HEK293 (cell line): ENCODE measurements at regions not wholly inside any gene's neighbourhood (a gene's known extent, or its start where the extent isn't known, plus 50 kb on each side); places are given as distances from the start of the nearest gene placed in this dataset.

Source experiments
- TCF7L2 ChIP-seq: IDR thresholded peaks from 2 replicates; pipeline ENCODE4 v1.6.1; 2011; ENCODE audit warnings: low read depth, mild to moderate bottlenecking, inconsistent platforms, low read length, moderate library complexity, borderline replicate concordance
- YY1 ChIP-seq: fragments of 450-650 bp; formaldehyde crosslinking; IDR thresholded peaks from 2 replicates; pipeline ENCODE4 v1.5.1; 2018; ENCODE audit warnings: missing biosample characterization, missing genetic modification characterization
- ZFP3 ChIP-seq: fragments of 450-650 bp; formaldehyde crosslinking; IDR thresholded peaks from 2 replicates; pipeline ENCODE4 v1.5.1; 2016; ENCODE audit warnings: low read depth, missing biosample characterization, missing genetic modification characterization
- ZNF184 ChIP-seq: fragments of 450-650 bp; IDR thresholded peaks from 2 replicates; pipeline ENCODE4 v1.5.1; 2018; ENCODE audit warnings: missing biosample characterization, mild to moderate bottlenecking, missing genetic modification characterization
- ZNF19 ChIP-seq: fragments of 450-650 bp; formaldehyde crosslinking; IDR thresholded peaks from 2 replicates; pipeline ENCODE4; 2016; ENCODE audit warnings: missing biosample characterization, missing genetic modification characterization, low read depth
- ZNF223 ChIP-seq: fragments of 450-650 bp; formaldehyde crosslinking; IDR thresholded peaks from 2 replicates; pipeline ENCODE4 v1.5.1; 2016; ENCODE audit warnings: missing biosample characterization, missing genetic modification characterization
- ZNF621 ChIP-seq: fragments of 450-650 bp; formaldehyde crosslinking; IDR thresholded peaks from 2 replicates; pipeline ENCODE4 v1.5.1; 2017; ENCODE audit warnings: missing biosample characterization, missing genetic modification characterization
- ZNF629 ChIP-seq: fragments of 450-650 bp; formaldehyde crosslinking; IDR thresholded peaks from 2 replicates; pipeline ENCODE4 v1.5.1; 2017; ENCODE audit warnings: missing biosample characterization, missing genetic modification characterization
- ZNF777 ChIP-seq: fragments of 450-650 bp; formaldehyde crosslinking; IDR thresholded peaks from 2 replicates; pipeline ENCODE4 v1.5.1; 2017; ENCODE audit warnings: missing biosample characterization, missing genetic modification characterization, borderline replicate concordance
- TF ChIP-seq, protein P1 (sequence below): fragments of 450-650 bp; formaldehyde crosslinking; IDR thresholded peaks from 2 replicates; pipeline ENCODE4 v1.5.1; 2016; ENCODE audit warnings: missing biosample characterization, missing genetic modification characterization
- TF ChIP-seq, protein P2 (sequence below): fragments of 450-650 bp; formaldehyde crosslinking; IDR thresholded peaks from 2 replicates; pipeline ENCODE4 v1.5.1; 2016; ENCODE audit warnings: missing biosample characterization, missing genetic modification characterization
- TF ChIP-seq, protein P3 (sequence below): fragments of 450-650 bp; formaldehyde crosslinking; IDR thresholded peaks from 2 replicates; pipeline ENCODE4 v1.5.1; 2016; ENCODE audit warnings: missing biosample characterization, missing genetic modification characterization
- TF ChIP-seq, protein P4 (sequence below): fragments of 450-650 bp; formaldehyde crosslinking; IDR thresholded peaks from 2 replicates; pipeline ENCODE4 v1.5.1; 2016; ENCODE audit warnings: missing biosample characterization, missing genetic modification characterization, low read depth
- TF ChIP-seq, protein P5 (sequence below): fragments of 450-650 bp; formaldehyde crosslinking; IDR thresholded peaks from 2 replicates; pipeline ENCODE4 v1.5.1; 2017; ENCODE audit warnings: missing biosample characterization, missing genetic modification characterization

DNA sequence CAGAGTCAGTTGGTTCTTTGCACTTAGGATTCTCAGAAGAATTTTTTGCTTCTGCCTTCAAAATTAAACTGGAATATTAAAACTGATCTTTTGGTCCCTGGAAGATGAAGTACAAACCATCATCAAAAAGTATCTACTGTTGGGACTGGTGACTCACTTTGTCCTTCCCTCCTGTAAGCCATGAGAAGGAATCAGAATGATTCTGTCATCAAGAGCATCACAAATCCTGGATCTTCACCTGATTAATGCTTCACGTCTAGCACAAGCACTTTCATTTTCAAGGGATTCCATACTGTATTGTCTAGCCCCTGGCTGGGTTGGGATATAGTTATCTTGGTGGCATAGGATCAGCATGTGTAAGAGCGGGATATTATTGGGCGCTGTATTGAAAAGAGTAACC, 69.3 kb upstream of the CYP1B1 start:
- TF ChIP-seq, protein P1, sequence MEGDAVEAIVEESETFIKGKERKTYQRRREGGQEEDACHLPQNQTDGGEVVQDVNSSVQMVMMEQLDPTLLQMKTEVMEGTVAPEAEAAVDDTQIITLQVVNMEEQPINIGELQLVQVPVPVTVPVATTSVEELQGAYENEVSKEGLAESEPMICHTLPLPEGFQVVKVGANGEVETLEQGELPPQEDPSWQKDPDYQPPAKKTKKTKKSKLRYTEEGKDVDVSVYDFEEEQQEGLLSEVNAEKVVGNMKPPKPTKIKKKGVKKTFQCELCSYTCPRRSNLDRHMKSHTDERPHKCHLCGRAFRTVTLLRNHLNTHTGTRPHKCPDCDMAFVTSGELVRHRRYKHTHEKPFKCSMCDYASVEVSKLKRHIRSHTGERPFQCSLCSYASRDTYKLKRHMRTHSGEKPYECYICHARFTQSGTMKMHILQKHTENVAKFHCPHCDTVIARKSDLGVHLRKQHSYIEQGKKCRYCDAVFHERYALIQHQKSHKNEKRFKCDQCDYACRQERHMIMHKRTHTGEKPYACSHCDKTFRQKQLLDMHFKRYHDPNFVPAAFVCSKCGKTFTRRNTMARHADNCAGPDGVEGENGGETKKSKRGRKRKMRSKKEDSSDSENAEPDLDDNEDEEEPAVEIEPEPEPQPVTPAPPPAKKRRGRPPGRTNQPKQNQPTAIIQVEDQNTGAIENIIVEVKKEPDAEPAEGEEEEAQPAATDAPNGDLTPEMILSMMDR (tag by site-specific recombination), result no peak
- TF ChIP-seq, protein P2, sequence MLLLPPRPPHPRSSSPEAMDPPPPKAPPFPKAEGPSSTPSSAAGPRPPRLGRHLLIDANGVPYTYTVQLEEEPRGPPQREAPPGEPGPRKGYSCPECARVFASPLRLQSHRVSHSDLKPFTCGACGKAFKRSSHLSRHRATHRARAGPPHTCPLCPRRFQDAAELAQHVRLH (tag by site-specific recombination), result no peak
- TF ChIP-seq, protein P3, sequence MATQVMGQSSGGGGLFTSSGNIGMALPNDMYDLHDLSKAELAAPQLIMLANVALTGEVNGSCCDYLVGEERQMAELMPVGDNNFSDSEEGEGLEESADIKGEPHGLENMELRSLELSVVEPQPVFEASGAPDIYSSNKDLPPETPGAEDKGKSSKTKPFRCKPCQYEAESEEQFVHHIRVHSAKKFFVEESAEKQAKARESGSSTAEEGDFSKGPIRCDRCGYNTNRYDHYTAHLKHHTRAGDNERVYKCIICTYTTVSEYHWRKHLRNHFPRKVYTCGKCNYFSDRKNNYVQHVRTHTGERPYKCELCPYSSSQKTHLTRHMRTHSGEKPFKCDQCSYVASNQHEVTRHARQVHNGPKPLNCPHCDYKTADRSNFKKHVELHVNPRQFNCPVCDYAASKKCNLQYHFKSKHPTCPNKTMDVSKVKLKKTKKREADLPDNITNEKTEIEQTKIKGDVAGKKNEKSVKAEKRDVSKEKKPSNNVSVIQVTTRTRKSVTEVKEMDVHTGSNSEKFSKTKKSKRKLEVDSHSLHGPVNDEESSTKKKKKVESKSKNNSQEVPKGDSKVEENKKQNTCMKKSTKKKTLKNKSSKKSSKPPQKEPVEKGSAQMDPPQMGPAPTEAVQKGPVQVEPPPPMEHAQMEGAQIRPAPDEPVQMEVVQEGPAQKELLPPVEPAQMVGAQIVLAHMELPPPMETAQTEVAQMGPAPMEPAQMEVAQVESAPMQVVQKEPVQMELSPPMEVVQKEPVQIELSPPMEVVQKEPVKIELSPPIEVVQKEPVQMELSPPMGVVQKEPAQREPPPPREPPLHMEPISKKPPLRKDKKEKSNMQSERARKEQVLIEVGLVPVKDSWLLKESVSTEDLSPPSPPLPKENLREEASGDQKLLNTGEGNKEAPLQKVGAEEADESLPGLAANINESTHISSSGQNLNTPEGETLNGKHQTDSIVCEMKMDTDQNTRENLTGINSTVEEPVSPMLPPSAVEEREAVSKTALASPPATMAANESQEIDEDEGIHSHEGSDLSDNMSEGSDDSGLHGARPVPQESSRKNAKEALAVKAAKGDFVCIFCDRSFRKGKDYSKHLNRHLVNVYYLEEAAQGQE, result no peak
- TF ChIP-seq ZNF223 (no peak), ZNF184 (no peak), TCF7L2 (no peak), ZNF629 (tag by site-specific recombination) (no peak), YY1 (tag by site-specific recombination) (no peak), ZFP3 (tag by site-specific recombination) (no peak), ZNF621 (no peak), ZNF777 (tag by site-specific recombination) (no peak), ZNF19 (tag by site-specific recombination) (no peak)
- TF ChIP-seq, protein P4, sequence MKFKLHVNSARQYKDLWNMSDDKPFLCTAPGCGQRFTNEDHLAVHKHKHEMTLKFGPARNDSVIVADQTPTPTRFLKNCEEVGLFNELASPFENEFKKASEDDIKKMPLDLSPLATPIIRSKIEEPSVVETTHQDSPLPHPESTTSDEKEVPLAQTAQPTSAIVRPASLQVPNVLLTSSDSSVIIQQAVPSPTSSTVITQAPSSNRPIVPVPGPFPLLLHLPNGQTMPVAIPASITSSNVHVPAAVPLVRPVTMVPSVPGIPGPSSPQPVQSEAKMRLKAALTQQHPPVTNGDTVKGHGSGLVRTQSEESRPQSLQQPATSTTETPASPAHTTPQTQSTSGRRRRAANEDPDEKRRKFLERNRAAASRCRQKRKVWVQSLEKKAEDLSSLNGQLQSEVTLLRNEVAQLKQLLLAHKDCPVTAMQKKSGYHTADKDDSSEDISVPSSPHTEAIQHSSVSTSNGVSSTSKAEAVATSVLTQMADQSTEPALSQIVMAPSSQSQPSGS (tag by site-specific recombination), result no peak
- TF ChIP-seq, protein P5, sequence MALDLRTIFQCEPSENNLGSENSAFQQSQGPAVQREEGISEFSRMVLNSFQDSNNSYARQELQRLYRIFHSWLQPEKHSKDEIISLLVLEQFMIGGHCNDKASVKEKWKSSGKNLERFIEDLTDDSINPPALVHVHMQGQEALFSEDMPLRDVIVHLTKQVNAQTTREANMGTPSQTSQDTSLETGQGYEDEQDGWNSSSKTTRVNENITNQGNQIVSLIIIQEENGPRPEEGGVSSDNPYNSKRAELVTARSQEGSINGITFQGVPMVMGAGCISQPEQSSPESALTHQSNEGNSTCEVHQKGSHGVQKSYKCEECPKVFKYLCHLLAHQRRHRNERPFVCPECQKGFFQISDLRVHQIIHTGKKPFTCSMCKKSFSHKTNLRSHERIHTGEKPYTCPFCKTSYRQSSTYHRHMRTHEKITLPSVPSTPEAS (tag by site-specific recombination), result no peak
